Esophagus squamous epithelium (tissue), 4 donors: ENCODE measurements at regions not wholly inside any gene's neighbourhood (a gene's known extent, or its start where the extent isn't known, plus 50 kb on each side); places are given as distances from the start of the nearest gene placed in this dataset.

Source experiments
- POLR2A ChIP-seq, 4 donors: fragments of 450-650 bp; IDR thresholded peaks; one replicate each; pipeline ENCODE4 v1.6.1; 2017; ENCODE audit warnings: antibody characterized with exemption in 4 of 4, mild to moderate bottlenecking in 4 of 4, moderate library complexity in 3 of 4
- TF ChIP-seq, protein P1 (sequence below), 6 experiments: fragments of 450-650 bp in 4 of 6; fragments of 200-600 bp in 2 of 6; sonication (generic) in 2 of 6; IDR thresholded peaks; one replicate each; pipeline ENCODE4 v1.5.1; 2016 to 2019; ENCODE audit warnings: antibody characterized with exemption in 6 of 6, mild to moderate bottlenecking in 4 of 6, moderate library complexity in 4 of 6

DNA sequence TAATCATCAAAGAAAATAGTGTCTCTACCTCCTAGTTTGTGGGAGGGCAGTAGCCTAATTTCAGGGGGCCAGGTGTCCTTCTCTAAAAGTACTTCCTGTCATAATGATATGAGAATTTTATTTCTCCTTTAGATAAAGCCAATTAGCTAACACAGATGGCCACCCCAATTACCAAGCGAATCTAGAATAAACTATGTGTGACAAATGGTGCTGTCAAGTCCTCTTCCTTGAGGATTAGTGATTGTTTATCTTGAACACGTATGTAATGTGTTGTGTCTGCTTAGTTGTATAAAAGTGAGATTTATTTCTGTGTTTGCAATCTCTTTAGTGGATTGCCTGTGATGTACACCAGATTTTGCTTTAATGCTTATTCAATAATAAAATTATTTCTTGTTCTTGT lies 1120.0 kb downstream of the SORCS1 start:
- no peak for TF ChIP-seq POLR2A (IDR thresholded peaks at IDR 0.05)
- TF ChIP-seq, protein P1, sequence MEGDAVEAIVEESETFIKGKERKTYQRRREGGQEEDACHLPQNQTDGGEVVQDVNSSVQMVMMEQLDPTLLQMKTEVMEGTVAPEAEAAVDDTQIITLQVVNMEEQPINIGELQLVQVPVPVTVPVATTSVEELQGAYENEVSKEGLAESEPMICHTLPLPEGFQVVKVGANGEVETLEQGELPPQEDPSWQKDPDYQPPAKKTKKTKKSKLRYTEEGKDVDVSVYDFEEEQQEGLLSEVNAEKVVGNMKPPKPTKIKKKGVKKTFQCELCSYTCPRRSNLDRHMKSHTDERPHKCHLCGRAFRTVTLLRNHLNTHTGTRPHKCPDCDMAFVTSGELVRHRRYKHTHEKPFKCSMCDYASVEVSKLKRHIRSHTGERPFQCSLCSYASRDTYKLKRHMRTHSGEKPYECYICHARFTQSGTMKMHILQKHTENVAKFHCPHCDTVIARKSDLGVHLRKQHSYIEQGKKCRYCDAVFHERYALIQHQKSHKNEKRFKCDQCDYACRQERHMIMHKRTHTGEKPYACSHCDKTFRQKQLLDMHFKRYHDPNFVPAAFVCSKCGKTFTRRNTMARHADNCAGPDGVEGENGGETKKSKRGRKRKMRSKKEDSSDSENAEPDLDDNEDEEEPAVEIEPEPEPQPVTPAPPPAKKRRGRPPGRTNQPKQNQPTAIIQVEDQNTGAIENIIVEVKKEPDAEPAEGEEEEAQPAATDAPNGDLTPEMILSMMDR (IDR thresholded peaks at IDR 0.05), result no peak
